DND-41 (cell line): ENCODE measurements at regions not wholly inside any gene's neighbourhood (a gene's known extent, or its start where the extent isn't known, plus 50 kb on each side); places are given as distances from the start of the nearest gene placed in this dataset.

Source experiments
- ATAC-seq: fragments of 200-7000 bp; cut with Tn5 transposase; 3 replicates; pipeline ENCODE4 v1.9.1; 2021; ENCODE audit warnings: low read depth; ENCODE audit not compliant: insufficient read depth
- DNase-seq: peaks from one replicate; pipeline ENCODE4 v3.0.0-alpha.2; 2020
- H2AFZ ChIP-seq: 2 replicates; pipeline ENCODE4 v1.6.0; 2012; ENCODE audit warnings: low read depth, low read length
- H3K27ac ChIP-seq: 2 replicates; pipeline ENCODE4 v1.5.1; 2012; ENCODE audit warnings: low read length, inconsistent platforms
- H3K27me3 ChIP-seq: fragments of 200-600 bp; sonication (generic); 2 replicates; pipeline ENCODE4 v1.6.0; 2012; ENCODE audit warnings: low read length, mild to moderate bottlenecking, inconsistent platforms; ENCODE audit not compliant: insufficient read depth, poor library complexity
- H3K36me3 ChIP-seq: 2 replicates; pipeline ENCODE4 v1.5.1; 2012; ENCODE audit warnings: low read length, inconsistent platforms; ENCODE audit not compliant: insufficient read depth
- H3K4me1 ChIP-seq: 2 replicates; pipeline ENCODE4 v1.5.1; 2012; ENCODE audit warnings: mild to moderate bottlenecking, low read length; ENCODE audit not compliant: insufficient read depth
- H3K4me2 ChIP-seq: 2 replicates; pipeline ENCODE4 v1.6.0; 2012; ENCODE audit warnings: mild to moderate bottlenecking, moderate library complexity, low read length, inconsistent platforms; ENCODE audit not compliant: insufficient read depth
- H3K4me3 ChIP-seq, 2 experiments: fragments of 200-600 bp in 1 of 2; shearing (Covaris generic) in 1 of 2; 2 replicates each; pipeline ENCODE4 v1.5.1; 2012 to 2016; ENCODE audit warnings: inconsistent platforms in 2 of 2, low read length in 2 of 2, mild to moderate bottlenecking in 2 of 2, low read depth in 1 of 2, moderate library complexity in 1 of 2
- H3K79me2 ChIP-seq: 2 replicates; pipeline ENCODE4 v1.6.0; 2012; ENCODE audit warnings: low read length, inconsistent platforms; ENCODE audit not compliant: insufficient read depth
- H3K9ac ChIP-seq: 2 replicates; pipeline ENCODE4 v1.6.0; 2012; ENCODE audit warnings: low read depth, mild to moderate bottlenecking, inconsistent platforms, low read length, moderate library complexity
- H3K9me3 ChIP-seq: 2 replicates; pipeline ENCODE4 v1.5.1; 2012; ENCODE audit warnings: low read length, moderate library complexity, mild to moderate bottlenecking, inconsistent platforms; ENCODE audit not compliant: insufficient read depth, severe bottlenecking
- H4K20me1 ChIP-seq: 2 replicates; pipeline ENCODE4 v1.6.0; 2012; ENCODE audit warnings: low read length; ENCODE audit not compliant: insufficient read depth
- EZH2 ChIP-seq: IDR thresholded peaks from 3 replicates; pipeline ENCODE4 v1.6.1; 2012; ENCODE audit warnings: borderline replicate concordance, low read depth, mild to moderate bottlenecking, moderate library complexity, low read length, inconsistent platforms; ENCODE audit not compliant: severe bottlenecking
- TF ChIP-seq, protein P1 (sequence below): IDR thresholded peaks from 2 replicates; pipeline ENCODE4 v1.5.1; 2012; ENCODE audit warnings: borderline replicate concordance, low read length, moderate library complexity, mild to moderate bottlenecking; ENCODE audit not compliant: poor library complexity, severe bottlenecking; ENCODE audit errors: extremely low read depth

DNA sequence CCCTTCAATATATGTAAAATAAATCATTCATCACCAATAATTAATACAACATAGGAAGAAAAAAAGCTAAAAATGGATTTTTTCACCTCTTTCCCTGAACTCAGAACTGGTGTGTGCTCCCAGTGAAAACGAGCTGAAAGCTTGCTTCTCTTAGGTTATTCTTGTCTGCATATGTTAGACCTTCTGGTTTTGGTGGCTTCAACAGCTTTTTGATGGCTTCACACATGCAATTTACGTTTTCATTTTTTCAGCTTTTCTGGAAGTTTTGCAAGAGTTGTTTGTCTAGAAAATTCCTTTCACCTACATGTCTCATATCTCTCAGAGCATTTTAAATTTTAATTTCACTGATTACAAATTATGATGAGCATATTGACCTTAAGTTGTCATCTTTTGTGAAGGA lies 86.9 kb upstream of the PTCHD4 start:
- no peaks in the 10 kb centered on the region for H3K9me3 ChIP-seq
- no peak overlapping the region for H3K9ac ChIP-seq
- H3K27ac ChIP-seq = no peak overlapping the region
- H3K4me3 ChIP-seq = no peak overlapping the region
- H3K27me3 ChIP-seq = no peaks in the 10 kb centered on the region
- no peaks in the 10 kb centered on the region for H3K36me3 ChIP-seq
- TF ChIP-seq, protein P1, sequence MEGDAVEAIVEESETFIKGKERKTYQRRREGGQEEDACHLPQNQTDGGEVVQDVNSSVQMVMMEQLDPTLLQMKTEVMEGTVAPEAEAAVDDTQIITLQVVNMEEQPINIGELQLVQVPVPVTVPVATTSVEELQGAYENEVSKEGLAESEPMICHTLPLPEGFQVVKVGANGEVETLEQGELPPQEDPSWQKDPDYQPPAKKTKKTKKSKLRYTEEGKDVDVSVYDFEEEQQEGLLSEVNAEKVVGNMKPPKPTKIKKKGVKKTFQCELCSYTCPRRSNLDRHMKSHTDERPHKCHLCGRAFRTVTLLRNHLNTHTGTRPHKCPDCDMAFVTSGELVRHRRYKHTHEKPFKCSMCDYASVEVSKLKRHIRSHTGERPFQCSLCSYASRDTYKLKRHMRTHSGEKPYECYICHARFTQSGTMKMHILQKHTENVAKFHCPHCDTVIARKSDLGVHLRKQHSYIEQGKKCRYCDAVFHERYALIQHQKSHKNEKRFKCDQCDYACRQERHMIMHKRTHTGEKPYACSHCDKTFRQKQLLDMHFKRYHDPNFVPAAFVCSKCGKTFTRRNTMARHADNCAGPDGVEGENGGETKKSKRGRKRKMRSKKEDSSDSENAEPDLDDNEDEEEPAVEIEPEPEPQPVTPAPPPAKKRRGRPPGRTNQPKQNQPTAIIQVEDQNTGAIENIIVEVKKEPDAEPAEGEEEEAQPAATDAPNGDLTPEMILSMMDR = no peak
- TF ChIP-seq EZH2 = no peak
- ATAC-seq = no peak
- no peak for DNase-seq
- no peaks in the 10 kb centered on the region for H3K4me1 ChIP-seq
- no peak overlapping the region for H3K4me2 ChIP-seq
- no peaks in the 10 kb centered on the region for H3K79me2 ChIP-seq
- H2AFZ ChIP-seq = no peak overlapping the region
- H4K20me1 ChIP-seq = no peaks in the 10 kb centered on the region

DNA sequence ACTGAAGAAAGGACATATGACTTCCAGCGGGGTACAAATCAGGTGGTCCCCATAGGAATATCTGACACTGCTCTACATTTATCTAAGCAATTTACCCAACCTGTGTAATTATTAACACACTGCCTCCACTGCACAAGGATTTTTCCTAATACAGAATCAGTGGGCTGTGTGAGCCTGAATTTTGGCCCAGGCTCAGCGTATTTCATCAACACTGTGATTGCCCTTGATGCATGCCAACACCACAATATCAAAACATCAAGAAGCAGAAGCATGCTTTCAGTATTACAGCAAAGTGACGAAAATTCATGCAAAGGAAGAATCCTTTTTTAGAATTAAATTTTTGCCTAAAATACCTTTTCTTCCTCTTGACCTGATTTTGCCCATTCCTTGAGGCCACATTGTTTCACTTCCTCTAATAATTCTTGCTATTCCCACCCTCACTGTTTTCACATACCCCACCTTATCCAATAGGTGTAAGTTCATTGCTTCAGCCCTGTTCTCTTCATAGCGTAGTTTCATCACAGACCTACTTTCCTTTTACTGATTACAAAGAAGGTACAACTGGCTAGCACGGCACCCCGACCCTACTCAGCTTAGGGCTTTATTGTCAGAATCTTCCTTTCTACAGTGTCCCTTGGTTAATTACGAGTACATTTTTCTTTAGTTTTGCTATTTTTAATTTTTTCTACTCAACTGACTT lies 83.7 kb upstream of the PTCHD4 start:
- Histone ChIP-seq H3K4me2 (no peak overlapping the region), H2AFZ (no peak overlapping the region), H3K9ac (no peak overlapping the region), H3K4me3 (no peak overlapping the region), H3K27me3 (no peaks in the 10 kb centered on the region), H3K36me3 (no peaks in the 10 kb centered on the region), H3K27ac (no peak overlapping the region), H3K4me1 (no peaks in the 10 kb centered on the region), H3K9me3 (no peaks in the 10 kb centered on the region), H4K20me1 (no peaks in the 10 kb centered on the region), H3K79me2 (no peaks in the 10 kb centered on the region)
- no peak for ATAC-seq
- TF ChIP-seq EZH2 = no peak
- TF ChIP-seq, protein P1 = no peak
- no peak for DNase-seq

DNA sequence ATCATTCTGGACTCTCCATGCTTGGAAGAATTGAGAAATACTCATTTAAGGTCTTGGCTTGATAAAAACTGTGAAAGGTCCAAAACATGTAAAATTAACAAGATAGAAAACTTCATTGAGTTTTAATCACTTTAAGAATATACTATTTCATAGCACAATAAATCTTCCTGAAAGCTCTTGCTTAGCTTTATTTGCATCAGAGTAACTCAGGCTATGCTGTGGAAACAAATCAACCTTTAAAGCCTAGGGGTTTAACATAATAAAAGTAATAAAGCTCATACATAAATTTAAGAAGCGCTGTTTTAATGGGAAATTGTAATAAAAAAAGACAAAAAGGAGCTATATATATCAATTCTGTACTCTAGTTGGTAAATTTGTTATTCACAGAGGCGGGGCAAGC lies 77.2 kb upstream of the PTCHD4 start:
- DNase-seq = no peak
- no peak overlapping the region for H2AFZ ChIP-seq
- H3K4me3 ChIP-seq = no peak overlapping the region
- H3K9me3 ChIP-seq = no peaks in the 10 kb centered on the region
- H3K9ac ChIP-seq = no peak overlapping the region
- H3K36me3 ChIP-seq = no peaks in the 10 kb centered on the region
- no peaks in the 10 kb centered on the region for H4K20me1 ChIP-seq
- no peak overlapping the region for H3K4me2 ChIP-seq
- ATAC-seq = no peak
- H3K27ac ChIP-seq = no peak overlapping the region
- no peaks in the 10 kb centered on the region for H3K27me3 ChIP-seq
- no peak for TF ChIP-seq EZH2
- TF ChIP-seq, protein P1 = no peak
- H3K4me1 ChIP-seq = no peaks in the 10 kb centered on the region
- no peaks in the 10 kb centered on the region for H3K79me2 ChIP-seq

DNA sequence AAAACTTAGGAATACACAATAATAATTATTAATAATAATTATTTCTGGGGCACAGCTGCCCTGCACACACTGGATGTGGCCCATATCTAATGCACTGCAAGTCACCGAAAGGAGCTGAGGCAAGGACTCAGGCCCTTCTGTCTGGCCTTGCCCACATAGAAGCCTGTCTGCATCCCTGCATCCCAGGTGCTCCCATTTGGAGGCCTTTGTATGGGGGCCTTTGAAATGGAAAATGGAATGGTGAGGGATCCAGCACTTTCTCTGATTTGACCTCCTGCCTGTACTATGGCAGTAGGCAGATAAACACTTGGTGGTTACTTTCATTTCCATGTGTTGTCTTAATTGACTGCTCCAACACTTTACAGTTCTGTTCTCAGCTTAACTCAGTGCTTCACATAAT lies 75.7 kb upstream of the PTCHD4 start:
- Histone ChIP-seq H3K9me3 (no peaks in the 10 kb centered on the region), H3K27me3 (no peaks in the 10 kb centered on the region), H4K20me1 (no peaks in the 10 kb centered on the region), H3K4me3 (no peak overlapping the region), H3K4me1 (no peaks in the 10 kb centered on the region), H3K4me2 (no peak overlapping the region), H3K79me2 (no peaks in the 10 kb centered on the region), H3K27ac (no peak overlapping the region), H3K36me3 (no peaks in the 10 kb centered on the region), H3K9ac (no peak overlapping the region), H2AFZ (no peak overlapping the region)
- DNase-seq = no peak
- TF ChIP-seq, protein P1 = no peak
- TF ChIP-seq EZH2 = no peak
- ATAC-seq = no peak
